Cardiac fibroblast (primary cell): ENCODE measurements at regions not wholly inside any gene's neighbourhood (a gene's known extent, or its start where the extent isn't known, plus 50 kb on each side); places are given as distances from the start of the nearest gene placed in this dataset.

ENCODE experiments used
- DNase-seq, 2 donors: peaks; one replicate each; pipeline versions ENCODE4 v3.0.0 to v3.0.0-alpha.2; 2010; ENCODE audit warnings: low read depth in 2 of 2
- H3K4me3 ChIP-seq, 2 donors: replicated peaks in 1 of 2; 1 replicate in 1 of 2; 2 replicates in 1 of 2; pipeline ENCODE4 v1.5.1; 2011; ENCODE audit warnings: low read depth in 2 of 2, low read length in 2 of 2, mild to moderate bottlenecking in 2 of 2, moderate library complexity in 1 of 2
- CTCF ChIP-seq: IDR thresholded peaks from one replicate; pipeline ENCODE4 v1.5.1; 2011; ENCODE audit warnings: low read depth, mild to moderate bottlenecking, low read length, inconsistent platforms

- DNase-seq, result peak; percentile 32 to 67
- H3K4me3 ChIP-seq, result no peak overlapping the region
- TF ChIP-seq CTCF, result no peak
These were observed 104.4 kb downstream of the LIPG start for GRCh38 chr18:49666045-49666775.

GRCh38 chr18:49663899-49664890 is 102.3 kb downstream of the LIPG start:
- TF ChIP-seq CTCF, result no peak
- peak; percentile 47 to 63 for DNase-seq

GRCh38 chr18:49662506-49662905 is 100.6 kb downstream of the LIPG start:
- no peak for TF ChIP-seq CTCF
- H3K4me3 ChIP-seq, result no peak overlapping the region
- DNase-seq, result no peak

More at GRCh38 chr18:49663899-49664890, 102.3 kb downstream of the LIPG start:
- H3K4me3 ChIP-seq, result no peak overlapping the region

- no peak overlapping the region for H3K4me3 ChIP-seq
- no peak for TF ChIP-seq CTCF
- DNase-seq, result no peak
These were observed 97.1 kb downstream of the LIPG start for GRCh38 chr18:49658823-49659404.

- DNase-seq, result peak in 1 of 2 donors; percentile 72
- TF ChIP-seq CTCF, result no peak
These were observed 94.3 kb downstream of the LIPG start for GRCh38 chr18:49656073-49656692.

More at GRCh38 chr18:49656073-49656692, 94.3 kb downstream of the LIPG start:
- no peak overlapping the region for H3K4me3 ChIP-seq
